Superior temporal gyrus (tissue), 1 donor: ENCODE measurements at regions not wholly inside any gene's neighbourhood (a gene's known extent, or its start where the extent isn't known, plus 50 kb on each side); places are given as distances from the start of the nearest gene placed in this dataset.
"Not testable (repeated sequence)": the region's sequence is repeated elsewhere in the genome, so short reads cannot be mapped to it uniquely, and the experiment has no call there.

ENCODE experiments used
- DNase-seq: peaks from one replicate; pipeline ENCODE4 v3.0.0-alpha.2; 2016; ENCODE audit errors: extremely low spot score

DNA sequence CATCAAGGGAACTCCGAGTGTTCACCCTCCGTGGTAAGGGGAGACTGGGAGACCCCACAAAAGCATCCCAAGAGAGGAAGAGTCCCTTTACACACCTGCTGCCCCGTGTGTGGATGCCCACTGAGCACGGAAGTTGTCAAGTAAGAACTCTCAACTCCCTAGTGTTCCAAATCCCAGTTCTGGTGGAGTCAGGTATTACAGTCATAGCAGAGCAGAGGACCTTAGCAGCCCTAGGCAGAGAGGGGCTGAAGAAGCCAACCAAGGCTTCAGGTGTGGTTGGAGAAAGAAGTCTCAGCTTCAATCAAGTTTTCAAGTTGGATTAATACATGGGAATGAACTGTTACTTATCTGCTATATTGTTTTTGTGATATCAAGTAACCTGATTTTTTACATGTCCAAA, 512.5 kb downstream of the RNF144A start:
- DNase-seq, result no peak

DNA sequence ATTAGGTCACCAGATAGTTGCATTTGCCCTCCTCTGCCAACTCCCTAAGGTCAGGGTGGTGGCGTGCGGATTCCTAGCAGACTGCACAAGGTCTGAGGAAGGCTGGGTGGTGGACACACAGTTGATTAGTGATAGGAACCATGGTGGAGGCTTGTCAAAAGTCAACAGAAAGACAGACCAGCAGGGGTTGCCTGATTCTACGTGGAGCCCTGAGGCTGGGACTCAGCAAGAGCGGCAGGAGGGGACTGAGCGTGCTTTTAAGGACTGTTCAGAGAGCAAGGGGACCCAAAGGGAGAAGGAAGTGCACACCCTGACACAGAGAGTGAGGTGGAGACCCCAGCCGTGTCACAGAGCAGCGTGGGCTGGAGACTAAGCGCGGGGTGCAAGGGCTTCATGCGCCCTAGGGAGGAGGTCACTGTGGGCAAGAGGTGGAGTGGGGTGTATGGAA, 513.2 kb downstream of the RNF144A start:
- DNase-seq, result no peak

DNA sequence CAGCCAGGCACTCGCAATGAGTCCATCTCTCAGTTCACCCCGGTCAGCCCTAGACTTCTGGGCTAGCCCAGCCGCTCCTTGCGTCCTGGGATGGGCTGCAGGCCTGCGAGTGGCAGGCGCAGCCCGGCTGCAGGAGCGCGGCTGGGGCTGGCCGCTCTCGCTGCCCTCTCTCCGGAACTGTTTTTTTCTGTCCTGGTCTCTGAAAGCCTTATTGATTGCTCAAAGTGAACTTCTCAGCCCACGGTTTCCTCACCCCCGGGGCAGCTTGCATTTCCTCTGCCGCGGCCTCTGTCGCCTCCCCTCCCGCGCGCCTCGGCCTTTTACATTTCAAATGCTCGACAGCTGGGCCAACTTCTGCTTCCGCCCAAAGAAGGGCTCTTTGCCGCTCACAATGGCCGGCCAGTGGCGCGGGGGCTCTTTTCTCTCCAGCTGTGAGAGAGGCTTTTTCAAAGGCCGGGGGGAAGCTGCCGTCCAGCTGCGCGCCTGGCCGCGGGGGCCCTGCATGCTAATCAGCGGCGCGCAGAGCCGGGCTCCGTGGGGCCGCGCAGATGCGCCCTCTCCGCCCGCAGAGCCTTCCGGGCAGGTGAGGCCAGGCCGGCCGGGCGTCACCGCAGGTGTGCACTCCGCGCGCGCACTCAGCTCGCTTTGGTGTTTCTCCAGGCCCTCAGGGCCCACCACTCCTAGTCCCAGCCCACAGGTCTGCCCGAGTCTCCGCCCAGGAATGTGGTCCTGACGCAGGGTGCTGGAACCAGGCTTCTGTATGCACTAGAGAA, 513.8 kb downstream of the RNF144A start:
- DNase-seq, result no peak

DNA sequence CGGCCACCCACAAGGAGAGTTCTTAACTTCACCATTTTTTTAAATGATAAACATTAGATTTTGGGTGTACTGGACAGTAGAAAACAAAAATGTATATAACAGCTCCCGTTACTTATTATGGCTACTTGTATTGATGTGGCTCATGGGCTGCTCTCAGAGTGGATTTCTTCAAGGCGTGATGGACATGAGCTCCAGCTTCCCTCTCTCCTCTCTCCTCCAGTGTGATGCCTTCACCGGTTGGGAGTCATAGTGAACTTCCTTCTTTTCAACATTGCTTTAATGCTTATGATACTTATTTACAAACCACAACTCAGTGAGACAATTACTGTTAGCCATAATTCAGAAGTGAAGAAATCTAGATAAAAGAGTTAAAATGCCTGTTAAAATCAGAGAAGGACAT, 515.2 kb downstream of the RNF144A start:
- DNase-seq, result no peak

DNA sequence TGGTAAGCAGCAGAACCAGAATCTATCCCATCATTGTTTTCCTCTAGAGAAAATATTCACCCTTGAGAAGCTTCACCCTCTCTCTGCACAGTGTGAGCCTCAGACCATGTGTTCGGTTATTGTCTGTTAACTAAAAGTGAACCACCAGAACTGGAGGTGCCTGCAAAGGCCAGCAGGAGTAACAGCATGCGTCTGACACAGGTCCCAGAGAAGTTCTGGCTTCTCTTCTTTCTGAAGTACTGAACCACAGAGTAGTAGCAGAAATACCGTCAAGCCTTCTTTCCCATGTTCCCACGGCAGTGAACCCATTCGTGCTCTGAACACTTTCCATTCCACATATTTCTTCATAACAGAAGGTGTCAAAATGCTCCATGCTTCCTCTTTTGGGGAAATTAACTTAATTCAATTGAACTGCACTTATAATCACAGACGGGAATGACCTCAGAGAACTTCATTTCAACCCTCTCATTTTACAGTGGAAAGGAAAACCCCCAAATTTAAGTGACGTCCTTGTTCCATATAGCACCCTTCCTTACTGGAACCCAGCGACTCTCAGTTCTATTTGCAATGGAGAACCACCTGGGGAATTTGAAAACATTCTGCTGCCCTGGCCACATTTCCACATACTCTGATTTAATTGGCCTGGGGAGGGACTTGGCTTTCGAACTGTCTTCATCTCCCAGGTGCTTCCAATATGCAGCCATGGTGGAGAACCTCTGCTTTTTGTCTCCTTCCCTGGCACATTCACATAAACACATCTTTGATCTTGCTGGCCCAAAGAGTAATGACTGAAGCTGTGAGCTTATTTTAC, 519.1 kb downstream of the RNF144A start:
- no peak for DNase-seq

DNA sequence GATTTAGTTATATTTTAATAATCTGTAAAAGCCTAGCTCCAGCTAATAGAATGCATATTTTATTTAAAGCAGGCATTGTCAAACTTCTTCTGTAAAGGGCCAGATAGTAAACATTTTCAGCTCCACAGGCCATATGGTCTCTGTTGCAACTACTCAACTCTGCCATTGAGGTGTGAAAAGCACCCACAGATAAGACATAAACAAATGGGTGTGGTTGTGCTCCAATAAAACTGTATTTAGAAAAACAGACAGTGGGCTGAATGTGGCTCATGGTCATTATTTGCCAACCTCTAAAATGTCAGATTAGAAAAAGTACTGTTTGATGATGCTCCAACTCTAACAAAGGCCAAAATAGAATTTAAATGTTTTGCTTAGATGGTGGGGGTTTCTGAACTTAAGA, 519.9 kb downstream of the RNF144A start:
- no peak for DNase-seq

DNA sequence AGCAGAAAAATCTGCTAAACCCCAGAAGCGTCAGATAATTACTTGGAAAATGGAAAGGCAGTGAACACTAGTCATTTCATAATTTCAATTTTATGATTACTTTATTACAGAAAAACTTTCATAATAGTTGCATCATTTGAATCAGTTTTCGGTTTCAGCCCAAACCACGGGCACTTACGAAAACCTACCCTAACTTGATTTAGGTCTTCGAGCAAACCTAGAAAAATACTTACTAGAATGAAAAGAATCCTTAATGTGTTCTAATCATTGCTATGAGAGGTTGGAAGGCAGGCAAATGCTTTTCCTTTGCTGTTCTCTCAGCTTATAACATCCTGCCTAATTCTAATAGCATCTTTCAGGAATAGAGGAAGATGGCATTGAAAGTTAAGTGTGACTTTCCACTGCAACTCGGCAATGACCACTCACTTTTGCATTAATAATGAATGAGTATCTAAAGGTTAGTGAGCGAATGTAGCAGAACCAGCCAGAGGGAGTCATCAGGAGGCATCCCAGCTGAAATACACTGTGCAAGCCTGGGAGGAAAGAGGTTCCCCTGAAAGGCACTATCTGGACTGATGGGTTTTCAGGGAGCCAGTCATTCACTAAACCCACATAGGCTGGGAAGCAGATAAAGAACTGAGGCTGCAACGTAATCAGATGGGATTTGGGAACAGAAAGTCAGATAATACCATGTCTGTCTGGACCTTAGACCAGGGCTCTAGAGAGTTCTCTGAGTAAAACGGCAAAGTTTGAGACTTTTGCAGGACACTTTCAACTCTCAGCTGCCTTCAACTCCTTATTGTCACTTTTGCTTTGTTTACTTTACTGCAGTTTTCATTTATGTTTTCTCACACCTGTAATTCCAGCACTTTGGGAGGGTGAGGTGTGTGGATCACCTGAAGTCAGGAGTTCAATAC, 520.8 kb downstream of the RNF144A start:
- no peak for DNase-seq

DNA sequence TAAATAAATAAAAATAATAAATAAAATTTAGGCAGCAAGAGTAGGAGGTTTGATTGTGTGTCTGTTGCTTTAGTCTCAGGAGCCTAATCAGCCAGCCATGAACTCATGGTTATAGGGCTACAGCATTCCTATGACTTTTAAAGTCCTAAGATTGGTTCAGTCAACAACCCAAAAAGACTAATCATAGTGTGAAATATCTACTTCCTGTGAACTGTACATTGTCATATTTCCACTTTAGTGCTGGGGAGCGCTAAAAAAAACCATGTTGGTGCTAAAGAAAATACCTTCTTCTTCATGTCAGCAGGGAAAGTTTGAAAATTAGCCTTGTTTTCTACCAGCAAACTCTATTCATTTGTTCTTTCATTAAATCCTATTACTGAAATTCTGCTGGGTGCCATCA, 521.6 kb downstream of the RNF144A start:
- DNase-seq, result no peak

DNA sequence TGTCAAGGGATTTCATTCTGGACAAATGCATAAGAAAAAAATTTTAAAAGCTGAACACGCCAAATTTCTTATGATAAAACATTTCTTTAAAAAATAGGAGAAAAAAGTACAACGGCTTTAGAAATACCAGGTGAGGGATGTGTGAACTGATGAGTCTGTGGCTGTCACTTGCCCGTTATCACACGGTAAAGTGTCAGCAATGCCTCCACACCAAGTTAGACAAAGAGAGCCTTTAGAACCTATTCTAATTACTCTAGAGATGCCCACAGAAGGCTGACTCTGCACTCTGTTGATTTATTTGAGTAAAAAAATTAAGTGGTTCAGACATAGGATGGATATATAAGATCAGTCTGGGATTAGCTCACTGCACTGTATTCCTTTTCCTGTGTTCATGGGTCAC, 523.8 kb downstream of the RNF144A start:
- no peak for DNase-seq

DNA sequence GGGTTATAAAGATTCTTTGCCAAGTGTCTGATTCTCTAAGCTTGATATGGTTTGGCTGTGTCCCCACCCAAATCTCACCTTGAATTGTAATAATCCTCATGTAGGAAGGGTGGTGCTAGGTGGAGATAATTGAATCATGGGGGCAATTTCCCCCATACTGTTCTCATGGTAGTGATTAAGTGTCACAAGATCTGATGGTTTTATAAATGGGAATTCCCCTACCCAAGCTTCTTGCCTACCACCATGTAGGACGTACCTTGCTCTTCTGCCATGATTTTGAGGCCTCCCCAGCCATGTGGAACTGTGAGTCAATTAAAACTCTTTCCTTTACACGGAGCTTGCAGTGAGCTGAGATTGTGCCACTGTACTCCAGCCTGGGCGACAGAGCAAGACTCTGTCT, 524.6 kb downstream of the RNF144A start:
- DNase-seq, result not testable (repeated sequence)

DNA sequence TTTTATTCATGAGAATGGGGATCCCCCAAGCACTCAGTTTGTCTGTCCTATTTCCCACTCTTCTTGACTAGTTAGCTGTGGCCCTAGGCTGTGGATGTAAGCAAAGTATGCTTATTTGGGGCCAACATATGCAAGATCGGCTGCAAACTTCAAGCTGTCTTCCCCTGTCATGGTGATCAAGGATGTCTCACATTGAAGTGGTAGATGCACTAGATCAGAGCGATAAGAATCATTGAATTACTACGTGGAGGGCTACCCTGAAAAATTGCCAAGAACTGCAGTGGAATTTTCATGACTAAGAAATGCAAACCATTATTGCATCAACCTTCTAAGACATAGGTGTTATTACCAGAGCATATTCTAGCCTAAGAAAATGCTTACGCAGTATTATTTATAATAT, 527.4 kb downstream of the RNF144A start:
- DNase-seq, result no peak

DNA sequence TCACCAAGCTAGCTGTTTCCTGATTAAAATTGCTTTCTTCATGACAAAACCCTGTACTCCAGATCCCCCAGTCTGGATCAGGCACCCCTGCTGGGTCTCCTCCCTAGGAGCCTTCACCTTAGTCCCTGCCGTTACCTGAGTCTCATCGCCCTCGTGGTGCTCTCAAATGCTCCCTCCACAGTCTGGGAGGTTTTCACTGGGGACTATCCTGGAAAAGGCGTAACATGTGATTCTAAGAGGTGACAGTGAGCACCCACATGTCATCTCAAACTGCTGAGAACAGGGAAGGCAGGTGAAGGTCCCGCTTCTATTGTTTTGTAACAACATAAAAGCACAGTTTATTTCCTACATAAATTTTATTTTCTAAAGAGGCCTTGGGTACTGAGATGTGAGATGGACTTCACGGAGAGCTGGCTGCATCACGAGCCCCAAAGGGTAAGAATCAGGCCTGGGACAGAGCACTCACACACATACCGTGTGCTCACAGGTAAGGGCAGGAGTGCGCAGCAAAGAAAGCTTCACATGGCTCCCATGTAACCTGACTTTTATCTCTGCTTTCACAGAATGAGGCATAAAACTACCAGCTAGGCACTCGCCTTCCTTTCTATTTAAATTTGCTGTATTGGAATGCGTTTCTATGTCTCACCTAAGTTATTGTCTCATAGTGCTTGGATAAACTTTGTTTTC, 531.5 kb downstream of the RNF144A start:
- no peak for DNase-seq

DNA sequence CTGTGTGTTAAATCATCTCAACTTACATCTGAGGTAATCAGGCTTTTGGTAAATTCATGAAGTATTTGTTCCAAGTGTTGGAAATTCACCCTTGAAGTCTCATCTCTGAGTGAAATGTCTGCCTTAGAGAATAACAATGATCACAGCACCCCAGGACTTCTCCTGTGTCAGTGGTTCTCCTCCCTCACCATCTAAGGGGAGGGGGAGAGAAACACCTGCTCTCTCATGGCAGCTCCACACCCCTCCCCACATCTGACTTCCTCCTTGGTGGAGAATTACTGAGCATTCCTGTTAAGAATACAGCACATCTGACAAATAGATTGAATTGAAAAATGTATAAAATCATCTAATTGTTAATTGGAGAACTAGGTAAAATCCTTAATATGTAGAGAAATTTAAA, 532.1 kb downstream of the RNF144A start:
- no peak for DNase-seq

DNA sequence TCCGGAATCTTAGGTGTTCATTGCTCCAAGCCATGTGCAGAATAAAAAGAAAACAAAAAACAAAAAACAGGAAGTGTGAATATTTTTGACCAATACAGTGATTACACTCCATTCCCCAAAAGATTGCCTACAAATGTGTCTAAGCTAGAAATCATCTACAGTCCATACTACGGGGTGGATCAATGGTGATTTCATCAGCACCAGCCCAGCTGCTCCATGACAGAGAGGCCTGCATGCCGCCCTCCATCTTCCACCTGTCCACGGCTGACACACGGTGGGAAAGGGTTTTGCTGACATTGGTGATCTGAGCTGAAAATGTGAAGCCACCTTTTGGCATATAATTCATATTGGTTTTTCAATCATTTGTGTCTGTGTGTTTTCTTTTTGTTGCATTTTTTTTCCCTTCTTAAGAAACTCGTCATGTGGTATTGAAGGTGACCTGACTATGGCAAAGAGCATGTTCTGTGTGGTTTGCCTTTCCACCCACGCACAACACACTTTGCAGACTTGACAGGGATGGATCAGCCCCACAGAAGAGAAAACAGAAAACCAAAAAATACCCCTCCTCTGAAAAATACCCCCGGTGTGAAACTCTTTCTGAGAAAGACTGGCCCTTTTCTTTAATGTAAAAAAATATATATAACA, 533.1 kb downstream of the RNF144A start:
- no peak for DNase-seq

DNA sequence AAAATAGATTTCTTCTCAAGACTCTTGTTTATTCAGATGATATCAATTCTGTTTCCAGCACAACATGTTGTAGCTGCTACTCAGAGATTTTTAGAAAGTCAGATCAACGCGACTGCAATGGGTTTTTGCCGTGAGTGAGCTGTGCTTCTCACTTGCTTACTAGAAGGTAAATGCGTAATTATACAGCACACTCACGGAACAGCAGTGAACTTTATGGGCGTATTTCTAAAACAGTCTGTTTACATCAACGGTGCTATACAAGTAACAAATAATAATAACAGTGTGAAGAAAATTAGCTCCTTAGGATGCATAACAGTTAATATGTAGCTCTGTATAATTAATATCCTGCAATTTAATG, 533.6 kb downstream of the RNF144A start:
- no peak for DNase-seq

DNA sequence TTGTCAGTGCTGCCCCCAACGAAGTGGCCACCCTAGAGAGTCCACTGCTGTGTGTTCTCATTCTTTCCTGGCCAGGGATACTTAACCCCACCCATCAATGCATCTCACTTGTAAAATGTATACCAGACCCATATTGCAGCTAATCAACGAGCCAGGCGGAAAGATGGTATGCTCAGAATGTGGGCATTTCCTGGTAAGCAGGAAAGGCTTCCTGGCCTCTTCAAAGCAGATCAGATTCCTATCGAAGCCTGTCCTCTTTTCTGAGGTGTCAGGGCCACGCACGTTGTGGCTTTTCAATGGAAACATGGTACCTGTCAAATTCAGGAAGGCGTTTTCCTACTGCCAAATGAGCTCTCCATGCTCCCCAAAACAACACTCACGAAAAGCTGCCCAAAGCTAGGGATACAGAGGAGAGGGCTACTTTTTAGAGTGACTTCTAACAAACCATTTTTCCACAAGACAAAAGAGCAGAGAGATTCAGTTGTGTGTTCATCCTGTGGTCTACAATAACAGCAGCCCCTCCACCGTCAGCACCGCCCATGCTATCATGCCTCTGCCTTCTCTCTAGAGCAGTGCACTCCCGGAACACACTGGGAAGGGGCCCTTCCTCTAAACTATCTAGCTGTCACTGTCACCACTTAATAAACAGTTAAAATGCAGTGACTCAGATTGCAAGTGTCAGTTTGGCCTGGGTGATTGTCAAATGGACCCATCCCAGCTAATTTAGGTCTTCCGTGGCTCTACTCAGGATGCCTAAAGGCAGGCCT, 535.1 kb downstream of the RNF144A start:
- no peak for DNase-seq

DNA sequence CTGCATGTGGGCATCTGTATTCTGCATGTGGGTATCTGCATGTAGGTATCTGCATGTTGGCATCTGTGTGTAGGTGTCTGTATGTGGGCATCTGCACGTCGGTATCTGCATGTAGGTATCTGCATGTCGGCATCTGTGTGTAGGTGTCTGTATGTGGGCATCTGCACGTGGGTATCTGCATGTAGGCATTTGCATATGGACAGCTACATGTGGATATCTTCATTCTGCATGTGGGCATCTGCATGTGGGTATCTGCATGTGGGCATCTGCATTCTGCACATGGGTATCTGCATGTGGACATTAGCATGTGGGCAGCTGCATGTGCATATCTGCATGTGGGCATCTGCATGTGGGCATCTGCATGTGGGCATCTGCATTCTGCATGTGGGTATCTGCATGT, 537.4 kb downstream of the RNF144A start:
- DNase-seq, result no peak

DNA sequence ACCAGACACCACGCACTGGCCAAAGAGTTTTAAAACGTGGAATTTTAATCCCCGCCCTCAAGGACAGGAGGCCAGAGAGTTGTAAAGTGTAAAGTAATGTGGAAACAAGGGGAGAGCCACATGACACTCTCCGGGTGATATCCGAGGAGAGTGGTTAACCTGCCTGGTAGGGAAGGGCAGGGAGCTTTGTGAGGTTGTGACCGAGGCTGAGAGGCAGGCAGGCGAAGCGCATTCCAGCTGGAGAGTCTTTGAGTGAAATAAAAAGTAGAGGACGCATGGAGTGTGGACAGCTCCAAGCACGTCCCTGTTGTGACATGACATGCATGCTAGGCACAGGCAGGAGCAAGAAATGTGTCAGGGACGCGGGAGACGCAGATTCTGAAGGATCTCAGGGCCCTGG, 539.5 kb downstream of the RNF144A start:
- DNase-seq, result no peak

DNA sequence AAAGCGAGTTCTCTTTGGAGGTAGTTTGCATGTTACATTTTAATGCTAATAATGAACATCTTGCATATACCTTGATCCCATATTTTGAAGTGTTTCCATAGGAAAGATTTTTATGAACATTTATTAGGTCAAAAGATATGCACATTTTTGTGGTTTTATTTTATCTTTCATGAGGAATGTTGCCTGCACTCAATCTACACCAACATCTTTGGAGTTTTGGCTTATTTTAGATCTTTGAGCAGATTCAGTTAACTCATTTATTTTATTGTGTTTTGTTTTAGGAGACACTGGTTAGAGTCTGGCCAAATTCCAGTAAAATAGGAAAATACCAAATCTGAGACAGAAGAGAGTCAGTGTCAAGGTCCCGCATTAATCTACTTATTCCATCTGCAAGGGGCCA, 540.9 kb downstream of the RNF144A start:
- no peak for DNase-seq

DNA sequence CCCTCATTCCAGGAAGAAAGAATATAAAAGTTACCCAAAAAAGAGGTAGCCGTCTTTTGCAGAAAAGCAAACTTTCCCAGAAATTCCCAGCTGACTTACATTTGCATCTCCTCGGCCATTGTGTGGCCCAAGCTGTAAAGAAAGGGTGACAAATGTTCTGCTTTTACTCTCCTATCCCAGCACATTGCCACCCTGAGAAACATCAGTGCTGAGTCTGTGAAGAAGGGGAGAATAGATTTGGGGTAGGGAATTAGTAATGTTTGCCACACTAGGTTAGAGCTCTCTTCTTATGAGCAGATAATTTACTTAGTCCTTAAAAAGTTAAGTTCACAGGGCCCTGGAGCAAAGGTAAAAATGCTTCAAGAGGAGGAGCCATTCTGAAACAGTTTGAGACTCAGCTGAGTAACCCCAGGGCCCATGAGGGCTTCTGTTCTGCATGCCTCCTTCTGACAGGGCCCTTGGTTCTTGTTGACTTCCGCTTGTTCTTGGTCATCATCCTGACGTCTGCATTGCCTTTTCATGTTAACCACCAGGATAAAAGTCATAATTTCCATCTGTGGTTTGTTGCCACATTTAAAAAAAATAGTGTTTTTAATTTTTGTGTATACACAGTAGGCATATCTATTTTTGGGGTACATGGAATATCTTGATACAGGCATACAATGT, 550.7 kb downstream of the RNF144A start:
- DNase-seq, result no peak
